ENCODE measurements at regions not wholly inside any gene's neighbourhood (a gene's known extent, or its start where the extent isn't known, plus 50 kb on each side); places are given as distances from the start of the nearest gene placed in this dataset.
A peak's percentile ranks its signal among the peaks of the same experiment; 100 is the strongest.

- H3K4me3 Mint-ChIP-seq: no peak overlapping the region
- H3K4me1 Mint-ChIP-seq: no peaks in the 10 kb centered on the region
- no peak for TF ChIP-seq CTCF (IDR thresholded peaks at IDR 0.05; ENCODE audit: unreplicated experiment in 3 of 3)
- no peaks in the 10 kb centered on the region for H3K9me3 Mint-ChIP-seq
- H3K36me3 Mint-ChIP-seq (ENCODE audit: low read depth): no peaks in the 10 kb centered on the region
- no peak overlapping the region for H3K27ac Mint-ChIP-seq
- H3K27me3 Mint-ChIP-seq (ENCODE audit: low read depth): peaks cover 8% of the 10 kb centered on the region
Observed at GRCh38 chr7:46357851-46358250, 436.8 kb upstream of the IGFBP3 start.

GRCh38 chr7:46357290-46357689, 436.2 kb upstream of the IGFBP3 start:
- no peaks in the 10 kb centered on the region for H3K36me3 Mint-ChIP-seq (ENCODE audit: low read depth)
- peaks cover 3% of the 10 kb centered on the region for H3K4me1 Mint-ChIP-seq
- no peaks in the 10 kb centered on the region for H3K9me3 Mint-ChIP-seq
- no peak overlapping the region for H3K27ac Mint-ChIP-seq
- H3K4me3 Mint-ChIP-seq: no peak overlapping the region
- no peak for TF ChIP-seq CTCF (IDR thresholded peaks at IDR 0.05; ENCODE audit: unreplicated experiment in 3 of 3)
- peaks cover 8% of the 10 kb centered on the region for H3K27me3 Mint-ChIP-seq (ENCODE audit: low read depth)

- no peaks in the 10 kb centered on the region for H3K36me3 Mint-ChIP-seq (ENCODE audit: low read depth)
- TF ChIP-seq CTCF (IDR thresholded peaks at IDR 0.05; ENCODE audit: unreplicated experiment in 3 of 3): no peak
Observed at GRCh38 chr7:46356371-46356770, 435.3 kb upstream of the IGFBP3 start.

GRCh38 chr7:46355331-46355730, 434.3 kb upstream of the IGFBP3 start:
- Mint-ChIP-seq H3K9me3 (no peaks in the 10 kb centered on the region), H3K4me1 (peaks cover 5% of the 10 kb centered on the region), H3K27me3 (ENCODE audit: low read depth) (peaks cover 9% of the 10 kb centered on the region), H3K27ac (no peak overlapping the region), H3K36me3 (ENCODE audit: low read depth) (no peaks in the 10 kb centered on the region), H3K4me3 (no peak overlapping the region)
- no peak for TF ChIP-seq CTCF (IDR thresholded peaks at IDR 0.05; ENCODE audit: unreplicated experiment in 3 of 3)

More at GRCh38 chr7:46356371-46356770, 435.3 kb upstream of the IGFBP3 start:
- Mint-ChIP-seq H3K27ac (no peak overlapping the region), H3K4me1 (peaks cover 5% of the 10 kb centered on the region), H3K9me3 (no peaks in the 10 kb centered on the region), H3K4me3 (no peak overlapping the region), H3K27me3 (ENCODE audit: low read depth) (peaks cover 8% of the 10 kb centered on the region)

- Mint-ChIP-seq H3K27ac (no peak overlapping the region), H3K4me1 (peaks cover 12% of the 10 kb centered on the region), H3K9me3 (no peaks in the 10 kb centered on the region), H3K36me3 (ENCODE audit: low read depth) (no peaks in the 10 kb centered on the region), H3K4me3 (no peak overlapping the region), H3K27me3 (ENCODE audit: low read depth) (peaks cover 7% of the 10 kb centered on the region)
- TF ChIP-seq CTCF (IDR thresholded peaks at IDR 0.05; ENCODE audit: unreplicated experiment in 3 of 3): peak; percentile 62 to 81 (median 78)
Observed at GRCh38 chr7:46352004-46352954, 431.2 kb upstream of the IGFBP3 start.

GRCh38 chr7:46349490-46349889, 428.4 kb upstream of the IGFBP3 start:
- Mint-ChIP-seq H3K36me3 (ENCODE audit: low read depth) (no peaks in the 10 kb centered on the region), H3K27ac (peak overlapping the region in 1 of 3 experiments; percentile 52), H3K27me3 (ENCODE audit: low read depth) (peaks cover 7% of the 10 kb centered on the region)

More at GRCh38 chr7:46349490-46349889, 428.4 kb upstream of the IGFBP3 start:
- no peaks in the 10 kb centered on the region for H3K9me3 Mint-ChIP-seq
- H3K4me1 Mint-ChIP-seq: peaks cover 12% of the 10 kb centered on the region
- H3K4me3 Mint-ChIP-seq: no peak overlapping the region
- TF ChIP-seq CTCF (IDR thresholded peaks at IDR 0.05; ENCODE audit: unreplicated experiment in 3 of 3): no peak

All from nephron (organoid).